SK-N-SH (cell line): ENCODE measurements at regions not wholly inside any gene's neighbourhood (a gene's known extent, or its start where the extent isn't known, plus 50 kb on each side); places are given as distances from the start of the nearest gene placed in this dataset.

Experiments used
- CTCF ChIA-PET: fragments of 300-600, 350-600 bp; formaldehyde crosslinking; extraction: SDS; loops from one replicate; lab custom pipeline; 2021; lab: Yijun Ruan, JAX
- POLR2A ChIA-PET: fragments of 350-600 bp; sonication (Branson Sonifier 250); formaldehyde crosslinking; extraction: SDS; loops from one replicate; lab custom pipeline; 2020; ENCODE audit warnings: antibody characterized with exemption, inconsistent platforms; lab: Yijun Ruan, JAX
- DNase-seq: peaks from one replicate; pipeline ENCODE4 v3.0.0; 2012
- H2AFZ ChIP-seq: fragments of 200-600 bp; sonication (generic); 2 replicates; pipeline ENCODE4 v1.8.1; 2016; ENCODE audit warnings: antibody characterized with exemption, mild to moderate bottlenecking, low read depth
- H3F3A ChIP-seq: fragments of 200-600 bp; sonication (generic); replicated peaks from 2 replicates; pipeline ENCODE3; 2016; ENCODE audit warnings: antibody characterized with exemption, mild to moderate bottlenecking; ENCODE audit not compliant: insufficient read depth
- H3K27ac ChIP-seq, 2 experiments: fragments of 200-500 bp in 1 of 2; fragments of 200-600 bp in 1 of 2; sonication (Bioruptor generic) in 1 of 2; sonication (generic), shearing (Covaris generic) in 1 of 2; 2 replicates each; pipeline versions ENCODE4 v1.5.1 to v1.6.1; 2014 to 2016; ENCODE audit warnings: low read depth in 2 of 2, inconsistent platforms in 1 of 2, low read length in 1 of 2, mild to moderate bottlenecking in 1 of 2, mixed read lengths in 1 of 2
- H3K27me3 ChIP-seq: fragments of 200-600 bp; sonication (generic), shearing (Covaris generic); 2 replicates; pipeline ENCODE4 v1.6.1; 2016; ENCODE audit warnings: mixed run types; ENCODE audit not compliant: insufficient read depth
- H3K36me3 ChIP-seq, 2 experiments: fragments of 200-500 bp in 1 of 2; fragments of 200-600 bp in 1 of 2; sonication (Bioruptor generic) in 1 of 2; sonication (generic) in 1 of 2; replicated peaks in 1 of 2; 2 replicates each; pipeline versions ENCODE3 to v1.5.1; 2014 to 2016; ENCODE audit warnings: low read length in 1 of 2, mild to moderate bottlenecking in 1 of 2; ENCODE audit not compliant: insufficient read depth in 2 of 2, control insufficient read depth in 1 of 2
- H3K4me1 ChIP-seq, 2 experiments: fragments of 200-500 bp in 1 of 2; fragments of 200-600 bp in 1 of 2; sonication (Bioruptor generic) in 1 of 2; sonication (generic), shearing (Covaris generic) in 1 of 2; 2 replicates each; pipeline versions ENCODE4 v1.5.1 to v1.6.1; 2014 to 2016; ENCODE audit warnings: low read depth in 1 of 2, low read length in 1 of 2, mixed run types in 1 of 2; ENCODE audit not compliant: insufficient read depth in 2 of 2, control insufficient read depth in 1 of 2
- H3K4me2 ChIP-seq: fragments of 200-600 bp; sonication (generic), shearing (Covaris generic); 2 replicates; pipeline ENCODE4 v1.6.1; 2017; ENCODE audit warnings: mixed run types
- H3K4me3 ChIP-seq, 2 experiments: fragments of 200-500 bp in 1 of 2; fragments of 200-600 bp in 1 of 2; sonication (Bioruptor generic) in 1 of 2; sonication (generic), shearing (Covaris generic) in 1 of 2; 2 replicates each; pipeline versions ENCODE4 v1.5.1 to v1.8.1; 2014 to 2016; ENCODE audit warnings: low read depth in 2 of 2, inconsistent platforms in 1 of 2, low read length in 1 of 2, mild to moderate bottlenecking in 1 of 2, mixed read lengths in 1 of 2, moderate library complexity in 1 of 2
- H3K79me2 ChIP-seq: fragments of 200-600 bp; sonication (generic); 2 replicates; pipeline ENCODE4 v1.8.1; 2017; ENCODE audit warnings: mild to moderate bottlenecking; ENCODE audit not compliant: insufficient read depth
- H3K9ac ChIP-seq: fragments of 200-600 bp; sonication (generic); 2 replicates; pipeline ENCODE4 v1.6.1; 2017; ENCODE audit warnings: mixed run types
- H3K9me2 ChIP-seq: fragments of 200-600 bp; sonication (generic); 2 replicates; pipeline ENCODE4 v1.6.1; 2017; ENCODE audit warnings: mixed run types
- H3K9me3 ChIP-seq: fragments of 200-600 bp; sonication (generic); 2 replicates; pipeline ENCODE4 v1.6.1; 2017; ENCODE audit warnings: mixed run types, mild to moderate bottlenecking, moderate library complexity
- H4K20me1 ChIP-seq: fragments of 200-600 bp; sonication (generic); 2 replicates; pipeline ENCODE4 v1.6.1; 2017; ENCODE audit warnings: mild to moderate bottlenecking, mixed run types; ENCODE audit not compliant: insufficient read depth
- FOXM1 ChIP-seq: IDR thresholded peaks from 2 replicates; pipeline ENCODE4 v1.4.0; 2012; ENCODE audit warnings: low read depth, mild to moderate bottlenecking
- GATA2 ChIP-seq: sonication (generic); formaldehyde crosslinking; IDR thresholded peaks from 2 replicates; pipeline ENCODE4 v1.5.0; 2020; ENCODE audit warnings: mild to moderate bottlenecking, missing genetic modification reagents
- MEF2A ChIP-seq: IDR thresholded peaks from 2 replicates; pipeline ENCODE4 v1.4.0; 2012; ENCODE audit warnings: low read depth, borderline replicate concordance
- MXI1 ChIP-seq: IDR thresholded peaks from 2 replicates; pipeline ENCODE4 v1.6.1; 2012; ENCODE audit warnings: mild to moderate bottlenecking, low read depth, low read length, improper control_type of control experiment
- POLR2AphosphoS5 ChIP-seq: IDR thresholded peaks from 2 replicates; pipeline ENCODE4 v1.6.1; 2012; ENCODE audit warnings: low read depth, low read length
- RCOR1 ChIP-seq: fragments of 150-350 bp; IDR thresholded peaks from 2 replicates; pipeline ENCODE4 v1.6.1; 2017; ENCODE audit warnings: antibody characterized with exemption, low read length
- RFX5 ChIP-seq: IDR thresholded peaks from 2 replicates; pipeline ENCODE4 v1.6.1; 2012; ENCODE audit warnings: mild to moderate bottlenecking, improper control_type of control experiment, low read length
- RXRA ChIP-seq: IDR thresholded peaks from 2 replicates; pipeline ENCODE4 v1.4.0; 2012; ENCODE audit warnings: low read depth, mild to moderate bottlenecking, borderline replicate concordance
- TAF1 ChIP-seq: IDR thresholded peaks from 2 replicates; pipeline ENCODE4 v1.6.1; 2012; ENCODE audit warnings: low read depth, mild to moderate bottlenecking, low read length, moderate library complexity, borderline replicate concordance
- TEAD4 ChIP-seq: IDR thresholded peaks from 2 replicates; pipeline ENCODE4 v1.4.0; 2012; ENCODE audit warnings: mild to moderate bottlenecking, borderline replicate concordance; ENCODE audit not compliant: insufficient read depth
- WGBS: methylation state at CpG from one replicate; pipeline ENCODE4 v1.1.6; 2017; ENCODE audit warnings: low lambda C conversion rate; 5-methylcytosine and 5-hydroxymethylcytosine counted together
- small RNA-seq, 7 experiments: library from RNA; depleted of rRNA; stranded (forward); fragments of <200 nt; gene quantifications; one replicate each; pipeline ENCODE3, GENCODE V24; 2012
- TF ChIP-seq, protein P1 (sequence below): fragments of 150-350 bp; IDR thresholded peaks from 2 replicates; pipeline ENCODE4 v1.6.1; 2017; ENCODE audit warnings: antibody characterized with exemption, low read length, low read depth, borderline replicate concordance
- TF ChIP-seq, protein P2 (sequence below): IDR thresholded peaks from 2 replicates; pipeline ENCODE4; 2012
- TF ChIP-seq, protein P3 (sequence below): IDR thresholded peaks from 2 replicates; pipeline ENCODE4 v1.4.0; 2012; ENCODE audit warnings: low read depth, borderline replicate concordance

DNA sequence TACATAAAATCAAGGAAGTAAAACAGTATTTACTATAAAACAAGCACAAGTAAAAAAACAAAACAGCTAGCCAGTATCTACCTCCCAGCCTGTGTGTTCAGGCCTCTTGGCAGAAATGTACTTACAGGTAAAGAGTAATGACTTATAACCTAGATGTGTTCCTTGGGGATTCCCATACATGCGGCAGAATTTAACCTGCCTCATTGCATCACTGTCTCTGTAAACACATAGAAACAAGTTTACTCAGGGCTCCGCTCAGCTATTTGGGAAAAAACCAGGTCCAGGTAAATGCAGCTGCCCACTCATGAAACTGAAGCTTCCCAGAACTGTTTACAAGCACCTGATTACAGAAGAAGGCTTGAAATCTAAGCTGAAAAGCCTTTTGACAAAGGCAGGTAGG lies 50.7 kb upstream of the SERP2 start (continued):
- TF ChIP-seq GATA2 (CRISPR knock-in tag), result no peak
- no peak for TF ChIP-seq MXI1
- no peak for TF ChIP-seq RXRA
- no peak for TF ChIP-seq FOXM1
- no peak for TF ChIP-seq RFX5
- no peak for TF ChIP-seq MEF2A
- TF ChIP-seq, protein P1, sequence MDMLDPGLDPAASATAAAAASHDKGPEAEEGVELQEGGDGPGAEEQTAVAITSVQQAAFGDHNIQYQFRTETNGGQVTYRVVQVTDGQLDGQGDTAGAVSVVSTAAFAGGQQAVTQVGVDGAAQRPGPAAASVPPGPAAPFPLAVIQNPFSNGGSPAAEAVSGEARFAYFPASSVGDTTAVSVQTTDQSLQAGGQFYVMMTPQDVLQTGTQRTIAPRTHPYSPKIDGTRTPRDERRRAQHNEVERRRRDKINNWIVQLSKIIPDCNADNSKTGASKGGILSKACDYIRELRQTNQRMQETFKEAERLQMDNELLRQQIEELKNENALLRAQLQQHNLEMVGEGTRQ, result no peak
- no peak for TF ChIP-seq TAF1
- TF ChIP-seq, protein P2, sequence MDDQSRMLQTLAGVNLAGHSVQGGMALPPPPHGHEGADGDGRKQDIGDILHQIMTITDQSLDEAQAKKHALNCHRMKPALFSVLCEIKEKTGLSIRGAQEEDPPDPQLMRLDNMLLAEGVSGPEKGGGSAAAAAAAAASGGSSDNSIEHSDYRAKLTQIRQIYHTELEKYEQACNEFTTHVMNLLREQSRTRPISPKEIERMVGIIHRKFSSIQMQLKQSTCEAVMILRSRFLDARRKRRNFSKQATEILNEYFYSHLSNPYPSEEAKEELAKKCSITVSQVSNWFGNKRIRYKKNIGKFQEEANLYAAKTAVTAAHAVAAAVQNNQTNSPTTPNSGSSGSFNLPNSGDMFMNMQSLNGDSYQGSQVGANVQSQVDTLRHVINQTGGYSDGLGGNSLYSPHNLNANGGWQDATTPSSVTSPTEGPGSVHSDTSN, result no peak
- TF ChIP-seq, all 33 proteins: peak for 0

DNA sequence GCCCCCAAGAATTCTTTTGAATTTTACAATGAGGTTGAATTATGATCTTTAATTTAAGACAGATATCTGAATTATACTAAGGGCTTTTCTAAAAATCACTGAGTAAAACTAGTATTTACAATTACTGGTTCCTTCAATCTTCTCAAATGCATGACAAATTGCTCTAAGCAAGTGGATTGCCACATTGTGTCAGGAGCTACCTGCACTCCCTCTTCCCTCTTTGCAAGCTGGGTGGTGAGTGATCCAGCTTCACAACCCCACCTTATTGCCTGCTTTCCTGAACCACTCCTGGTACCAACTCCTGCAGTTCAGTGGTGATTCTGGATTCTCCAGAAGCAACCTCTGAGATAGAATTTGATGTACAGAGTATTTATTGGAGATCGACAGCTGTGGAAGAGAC lies 49.9 kb upstream of the SERP2 start:
- H3K4me1 ChIP-seq, result no peaks in the 10 kb centered on the region
- H2AFZ ChIP-seq, result no peak overlapping the region
- H3K27ac ChIP-seq, result no peak overlapping the region
- no peak overlapping the region for H3K4me3 ChIP-seq
- H3F3A ChIP-seq, result no peaks in the 10 kb centered on the region
- H3K9me2 ChIP-seq, result no peaks in the 10 kb centered on the region
- H3K79me2 ChIP-seq, result no peaks in the 10 kb centered on the region
- no peaks in the 10 kb centered on the region for H3K27me3 ChIP-seq
- CTCF ChIA-PET, result interaction anchor here (1.4 kb wide), 1 partner anchor 9 kb away, joined by 3 read pairs; no protein-coding TSS in a partner anchor
- no peak overlapping the region for H3K4me2 ChIP-seq
- peaks cover 6% of the 10 kb centered on the region; the same call in 1 of the 2 replicates for H3K9me3 ChIP-seq
- no peaks in the 10 kb centered on the region for H4K20me1 ChIP-seq
- POLR2A ChIA-PET, result no interaction called here
- DNase-seq, result no peak
- WGBS, result 93% methylated on average over 1 of the region's 1 CpG
- TF ChIP-seq RXRA, result no peak
- TF ChIP-seq, protein P3, sequence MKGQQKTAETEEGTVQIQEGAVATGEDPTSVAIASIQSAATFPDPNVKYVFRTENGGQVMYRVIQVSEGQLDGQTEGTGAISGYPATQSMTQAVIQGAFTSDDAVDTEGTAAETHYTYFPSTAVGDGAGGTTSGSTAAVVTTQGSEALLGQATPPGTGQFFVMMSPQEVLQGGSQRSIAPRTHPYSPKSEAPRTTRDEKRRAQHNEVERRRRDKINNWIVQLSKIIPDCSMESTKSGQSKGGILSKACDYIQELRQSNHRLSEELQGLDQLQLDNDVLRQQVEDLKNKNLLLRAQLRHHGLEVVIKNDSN, result no peak
- no peak for TF ChIP-seq POLR2AphosphoS5
- TF ChIP-seq TEAD4, result no peak
- TF ChIP-seq RCOR1, result no peak
- H3K9ac ChIP-seq, result no peak overlapping the region
- no peaks in the 10 kb centered on the region for H3K36me3 ChIP-seq

Small RNAs in the stretch of these regions (small RNA-seq; reads per million reads assigned to genes)
- 0 reads per million in 7 experiments for gene MIR8079
